Mononuclear cell (primary cell): ENCODE measurements at regions not wholly inside any gene's neighbourhood (a gene's known extent, or its start where the extent isn't known, plus 50 kb on each side); places are given as distances from the start of the nearest gene placed in this dataset.
"Not testable (repeated sequence)": the region's sequence is repeated elsewhere in the genome, so short reads cannot be mapped to it uniquely, and the experiment has no call there.

ENCODE experiments used
- H3K27me3 ChIP-seq: 2 replicates; pipeline ENCODE4 v1.6.0; 2011; ENCODE audit warnings: low read length, control low read depth; ENCODE audit not compliant: insufficient read depth
- H3K4me1 ChIP-seq: 2 replicates; pipeline ENCODE4 v1.5.1; 2011; ENCODE audit warnings: mild to moderate bottlenecking, low read length, control low read depth; ENCODE audit not compliant: insufficient read depth
- H3K4me3 ChIP-seq: 2 replicates; pipeline ENCODE4 v1.5.1; 2011; ENCODE audit warnings: mild to moderate bottlenecking, low read length, moderate library complexity
- H3K9me3 ChIP-seq: 2 replicates; pipeline ENCODE4 v1.5.1; 2011; ENCODE audit warnings: low read depth, mild to moderate bottlenecking, control low read depth, low read length

DNA sequence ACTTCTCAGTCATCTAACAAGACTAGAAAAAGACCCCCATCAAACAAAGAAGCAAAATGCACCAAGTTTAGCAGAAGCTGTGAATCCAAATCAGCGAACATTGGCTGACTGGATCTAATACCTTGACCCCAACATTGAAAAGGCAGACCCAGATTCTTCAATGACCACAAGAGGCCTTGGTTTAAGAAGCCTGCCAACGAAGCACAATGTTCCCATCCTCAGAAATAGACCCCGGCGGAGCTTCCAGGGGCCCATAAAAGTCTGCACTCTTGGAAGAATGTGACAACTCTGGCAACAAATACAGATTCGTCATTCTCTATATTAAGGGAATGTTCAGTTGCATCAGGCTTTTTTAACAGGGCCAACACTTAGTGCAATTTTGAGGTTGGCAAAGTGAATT lies 112.8 kb upstream of the BCL6 start:
- no peaks in the 10 kb centered on the region for H3K27me3 ChIP-seq
- peaks cover 7% of the 10 kb centered on the region for H3K4me1 ChIP-seq
- H3K4me3 ChIP-seq = no peak overlapping the region
- no peaks in the 10 kb centered on the region for H3K9me3 ChIP-seq

DNA sequence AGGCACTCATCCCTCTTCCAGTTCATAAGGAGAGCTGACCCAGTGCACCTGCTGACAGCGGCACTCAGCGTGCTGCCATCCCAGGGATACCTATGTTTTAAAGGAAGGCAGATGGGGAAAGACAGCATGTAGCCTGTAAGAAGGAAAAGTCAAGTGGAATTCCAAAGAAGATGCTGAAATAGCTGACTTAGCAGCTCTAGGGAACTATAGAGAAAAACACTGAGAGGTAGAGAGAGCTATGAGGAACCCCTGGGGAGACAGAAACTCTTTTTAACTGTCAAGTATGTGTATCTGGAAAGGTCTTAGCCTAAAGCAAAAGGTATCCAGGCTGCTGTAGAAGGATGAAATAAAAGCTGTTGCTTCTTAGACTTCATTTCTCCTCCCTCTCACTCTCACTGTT lies 113.4 kb upstream of the BCL6 start:
- H3K4me1 ChIP-seq = peaks cover 6% of the 10 kb centered on the region
- H3K4me3 ChIP-seq = no peak overlapping the region
- H3K27me3 ChIP-seq = no peaks in the 10 kb centered on the region
- no peaks in the 10 kb centered on the region for H3K9me3 ChIP-seq

DNA sequence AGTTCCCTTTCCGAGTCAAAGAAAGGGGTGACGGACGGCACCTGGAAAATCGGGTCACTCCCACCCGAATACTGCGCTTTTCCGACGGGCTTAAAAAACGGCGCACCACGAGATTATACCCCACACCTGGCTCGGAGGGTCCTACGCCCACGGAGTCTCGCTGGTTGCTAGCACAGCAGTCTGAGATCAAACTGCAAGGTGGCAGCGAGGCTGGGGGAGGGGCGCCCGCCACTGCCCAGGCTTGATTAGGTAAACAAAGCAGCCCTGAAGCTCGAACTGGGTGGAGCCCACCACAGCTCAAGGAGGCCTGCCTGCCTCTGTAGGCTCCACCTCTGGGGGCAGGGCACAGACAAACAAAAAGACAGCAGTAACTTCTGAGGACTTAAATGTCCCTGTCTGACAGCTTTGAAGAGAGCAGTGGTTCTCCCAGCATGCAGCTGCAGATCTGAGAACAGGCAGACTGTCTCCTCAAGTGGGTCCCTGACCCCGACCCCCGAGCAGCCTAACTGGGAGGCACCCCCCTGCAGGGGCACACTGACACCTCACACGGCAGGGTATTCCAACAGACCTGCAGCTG lies 117.5 kb upstream of the BCL6 start:
- not testable (repeated sequence) for H3K9me3 ChIP-seq, H3K4me1 ChIP-seq, H3K27me3 ChIP-seq

DNA sequence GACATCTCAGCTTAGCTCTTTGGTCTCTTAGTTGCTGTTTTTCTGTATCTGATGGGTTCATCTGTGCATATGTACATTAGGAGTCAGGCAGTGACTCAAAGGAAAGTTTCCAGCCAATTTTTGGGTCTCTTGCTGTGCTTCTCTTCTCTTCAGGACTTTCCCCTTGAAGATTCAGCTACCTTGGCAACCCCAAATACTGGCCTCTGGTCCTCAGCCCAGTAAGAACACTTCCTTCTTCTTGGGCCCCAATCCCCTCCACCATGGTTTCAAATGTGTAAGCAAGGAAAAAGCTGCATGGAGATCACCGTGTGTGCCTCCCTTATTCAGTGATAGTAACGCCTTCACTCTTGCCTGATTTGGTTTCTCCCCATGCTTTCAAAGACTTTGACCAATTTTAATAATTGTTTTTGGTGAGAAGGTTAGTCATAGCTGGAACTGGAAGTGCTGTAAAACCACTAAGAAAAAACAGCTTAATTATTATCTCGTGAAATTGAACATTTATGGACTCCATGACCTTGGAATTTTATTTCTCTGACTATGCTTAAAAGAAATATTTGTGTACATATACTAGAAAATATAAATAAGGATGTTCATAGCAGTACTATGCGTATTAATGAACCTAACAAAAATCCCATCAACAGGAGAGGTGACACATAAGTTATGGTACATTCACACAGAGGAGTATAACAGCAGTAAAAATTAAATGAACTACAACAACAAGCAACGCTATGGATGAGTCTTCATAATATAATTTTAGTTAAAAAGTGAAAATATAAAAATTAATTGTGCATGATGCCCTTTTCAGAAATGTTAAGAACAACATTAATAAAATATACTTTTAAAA lies 125.3 kb upstream of the BCL6 start:
- Histone ChIP-seq H3K27me3 (no peaks in the 10 kb centered on the region), H3K4me3 (no peak overlapping the region), H3K4me1 (no peaks in the 10 kb centered on the region), H3K9me3 (no peaks in the 10 kb centered on the region)

More for the DNA sequence above, 117.5 kb upstream of the BCL6 start:
- not testable (repeated sequence) for H3K4me3 ChIP-seq

DNA sequence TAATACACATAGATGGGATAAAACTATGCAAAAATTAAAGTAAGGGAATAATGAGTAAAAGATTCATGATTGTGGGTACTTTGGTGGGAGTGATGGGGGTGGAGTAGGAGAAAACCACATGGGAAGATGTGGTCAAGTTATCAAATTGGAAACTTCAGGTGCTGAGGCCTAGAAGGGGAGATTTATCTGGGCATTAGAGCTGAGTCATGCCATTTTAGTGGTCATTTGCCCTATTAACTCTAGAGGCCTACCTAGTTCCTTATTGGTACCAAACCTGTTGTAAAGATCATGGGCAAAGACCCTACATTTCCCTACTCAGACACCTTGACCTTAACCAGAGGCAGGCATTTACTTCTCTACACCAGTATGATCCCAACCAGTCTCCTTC lies 125.9 kb upstream of the BCL6 start:
- no peaks in the 10 kb centered on the region for H3K9me3 ChIP-seq
- H3K4me1 ChIP-seq = no peaks in the 10 kb centered on the region
- H3K27me3 ChIP-seq = no peaks in the 10 kb centered on the region
- no peak overlapping the region for H3K4me3 ChIP-seq

DNA sequence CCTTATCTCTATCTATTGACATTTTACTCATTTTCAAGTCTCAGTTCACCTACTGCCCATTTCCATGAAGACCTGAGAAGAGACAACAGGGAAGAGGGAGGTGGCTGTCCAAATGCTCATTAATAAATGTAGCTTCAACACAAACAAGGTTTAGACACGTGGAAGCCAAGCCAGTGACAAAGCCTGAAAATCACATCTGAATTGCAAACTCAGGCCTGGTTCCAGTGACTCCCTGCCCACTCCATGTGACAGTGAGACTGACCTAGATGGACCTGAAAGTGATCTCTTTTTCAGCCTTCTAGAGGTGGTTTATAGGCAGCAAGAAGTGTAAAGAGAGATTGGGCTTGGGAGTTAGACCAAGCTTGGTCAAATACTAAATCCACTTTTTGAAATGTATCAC lies 126.6 kb upstream of the BCL6 start:
- Histone ChIP-seq H3K4me3 (no peak overlapping the region), H3K27me3 (no peaks in the 10 kb centered on the region), H3K4me1 (no peaks in the 10 kb centered on the region), H3K9me3 (no peaks in the 10 kb centered on the region)

DNA sequence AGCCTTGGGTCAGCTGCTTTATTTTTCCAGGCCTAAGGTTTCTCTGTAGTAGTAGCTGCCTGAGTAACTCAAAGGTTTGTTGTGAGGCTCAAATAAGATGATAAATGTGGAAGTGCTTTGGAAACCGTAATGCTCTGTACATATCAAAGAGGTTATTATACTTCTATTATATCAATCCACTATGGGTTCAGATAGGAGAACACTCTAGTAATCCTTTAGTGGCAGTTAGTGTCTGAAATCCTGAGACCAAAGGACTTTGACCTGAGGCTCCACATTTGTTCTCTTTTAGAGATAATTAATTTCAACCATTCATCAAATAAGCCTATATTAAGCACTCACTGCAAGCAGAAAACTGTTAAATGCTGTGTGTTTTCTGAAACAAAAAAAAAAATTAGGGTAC lies 128.6 kb upstream of the BCL6 start:
- no peaks in the 10 kb centered on the region for H3K4me1 ChIP-seq
- H3K4me3 ChIP-seq = no peak overlapping the region
- H3K27me3 ChIP-seq = no peaks in the 10 kb centered on the region
- no peaks in the 10 kb centered on the region for H3K9me3 ChIP-seq

DNA sequence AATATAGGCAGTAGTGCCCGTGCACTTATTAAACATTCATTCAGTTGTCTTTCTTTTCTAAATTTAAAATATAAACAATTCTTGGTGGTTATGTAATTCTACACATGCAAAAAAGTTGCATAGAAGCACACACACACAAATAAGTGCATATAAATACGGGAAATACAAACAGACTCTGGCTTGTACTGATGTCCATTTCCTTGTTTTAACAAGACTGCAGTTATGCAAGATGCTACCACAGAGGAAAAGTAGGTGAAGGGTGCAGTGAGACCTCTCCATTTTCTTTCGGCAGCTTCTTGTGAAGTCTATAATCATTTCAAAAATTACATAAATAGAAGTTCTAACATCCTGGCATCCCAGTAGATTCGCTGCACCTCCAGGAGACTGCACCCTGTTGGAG lies 130.6 kb upstream of the BCL6 start:
- Histone ChIP-seq H3K4me1 (no peaks in the 10 kb centered on the region), H3K27me3 (no peaks in the 10 kb centered on the region), H3K9me3 (no peaks in the 10 kb centered on the region), H3K4me3 (no peak overlapping the region)

DNA sequence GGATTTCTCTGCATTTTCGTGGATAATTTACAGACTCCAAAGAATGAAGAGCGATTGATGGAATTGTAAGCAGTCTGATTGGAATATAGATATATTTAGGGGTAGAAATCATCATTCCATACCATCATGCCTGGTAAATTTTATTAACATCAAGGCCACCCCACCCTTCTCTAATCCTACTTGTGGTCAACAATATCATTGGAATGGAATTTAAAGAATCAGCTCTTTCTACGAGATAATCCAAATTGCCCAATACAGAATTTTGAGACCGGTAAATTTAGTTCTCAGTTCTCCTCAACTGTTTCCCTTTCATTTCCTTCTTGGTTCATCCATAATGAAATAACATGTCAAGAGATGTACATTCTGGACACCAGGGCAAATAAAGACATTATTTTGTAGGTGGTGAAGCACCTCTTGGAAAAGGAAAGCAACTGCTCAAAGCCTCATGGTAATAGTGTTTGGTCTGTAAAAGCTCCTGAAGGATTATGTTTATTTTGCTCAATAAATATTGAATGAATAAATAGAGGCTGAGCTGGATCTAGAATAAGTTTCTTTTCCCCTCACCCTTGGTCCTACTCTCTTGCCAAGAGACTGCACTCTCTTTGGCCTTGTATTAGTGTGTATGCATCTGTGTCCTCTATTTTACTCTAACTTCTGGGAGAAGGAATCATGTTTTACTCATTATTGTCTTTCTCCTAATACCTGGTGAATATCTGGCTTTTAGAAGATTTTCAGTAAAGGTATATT lies 133.7 kb upstream of the BCL6 start:
- H3K27me3 ChIP-seq = no peaks in the 10 kb centered on the region
- H3K9me3 ChIP-seq = no peaks in the 10 kb centered on the region
- no peak overlapping the region for H3K4me3 ChIP-seq
- no peaks in the 10 kb centered on the region for H3K4me1 ChIP-seq

DNA sequence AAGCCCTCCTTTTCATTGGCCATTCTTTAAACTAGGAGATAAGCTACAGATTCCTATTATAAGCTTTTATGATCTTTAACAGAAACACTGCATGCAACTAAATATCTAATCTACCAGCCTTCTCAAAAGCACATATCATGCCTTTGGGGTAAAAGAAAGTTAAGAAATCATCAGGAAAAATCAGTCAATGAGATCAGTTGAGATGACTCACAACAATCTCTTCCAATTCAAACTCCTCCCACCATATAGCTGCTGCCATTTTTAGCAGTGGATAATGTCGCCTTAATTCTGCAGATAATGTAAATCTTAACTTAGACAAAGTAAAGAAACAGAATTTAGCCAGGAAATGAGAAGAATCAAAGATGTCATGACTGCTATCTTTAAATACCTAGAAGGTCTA lies 135.2 kb upstream of the BCL6 start:
- no peaks in the 10 kb centered on the region for H3K27me3 ChIP-seq
- H3K4me1 ChIP-seq = no peaks in the 10 kb centered on the region
- no peaks in the 10 kb centered on the region for H3K9me3 ChIP-seq
- H3K4me3 ChIP-seq = no peak overlapping the region

DNA sequence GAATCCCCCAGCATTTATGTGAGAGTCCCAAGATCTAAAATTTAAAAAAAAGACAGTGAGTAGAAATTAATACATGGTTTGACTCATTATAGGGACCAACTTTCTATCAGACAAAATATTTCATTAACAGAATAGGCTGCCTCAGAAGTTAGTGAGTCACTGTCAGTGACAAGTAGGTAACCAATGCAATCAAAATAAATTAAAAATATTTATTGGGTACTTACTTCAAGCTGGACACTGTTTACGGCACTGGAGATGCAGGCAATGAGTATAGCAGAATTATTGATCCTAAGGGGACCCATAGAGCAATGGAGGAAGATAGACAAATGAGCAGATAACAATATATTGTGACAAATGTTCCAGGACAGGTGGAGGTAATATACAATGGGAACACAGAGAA lies 135.6 kb upstream of the BCL6 start:
- Histone ChIP-seq H3K4me1 (no peaks in the 10 kb centered on the region), H3K27me3 (no peaks in the 10 kb centered on the region), H3K9me3 (no peaks in the 10 kb centered on the region), H3K4me3 (no peak overlapping the region)

DNA sequence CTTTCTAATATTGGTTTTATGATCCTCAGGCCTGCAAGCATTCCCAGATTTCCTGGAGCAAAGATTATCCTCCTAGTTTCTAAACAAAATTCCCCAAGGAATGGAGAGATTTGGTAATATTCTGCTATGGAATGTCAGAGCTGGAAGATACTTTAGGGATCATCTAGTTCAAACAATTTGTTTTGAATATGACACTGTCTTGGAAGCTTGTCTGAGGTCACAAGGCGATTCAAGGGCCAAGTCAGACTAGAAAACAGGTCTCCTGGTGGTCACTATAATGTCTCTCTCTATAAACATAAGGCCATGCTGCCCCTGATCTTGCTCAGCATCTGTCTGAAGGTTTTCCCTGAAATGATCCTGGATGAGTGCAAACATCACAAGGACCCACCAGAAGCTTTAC lies 143.4 kb upstream of the BCL6 start:
- Histone ChIP-seq H3K9me3 (no peaks in the 10 kb centered on the region), H3K4me3 (no peak overlapping the region), H3K27me3 (no peaks in the 10 kb centered on the region), H3K4me1 (peaks cover 10% of the 10 kb centered on the region)

DNA sequence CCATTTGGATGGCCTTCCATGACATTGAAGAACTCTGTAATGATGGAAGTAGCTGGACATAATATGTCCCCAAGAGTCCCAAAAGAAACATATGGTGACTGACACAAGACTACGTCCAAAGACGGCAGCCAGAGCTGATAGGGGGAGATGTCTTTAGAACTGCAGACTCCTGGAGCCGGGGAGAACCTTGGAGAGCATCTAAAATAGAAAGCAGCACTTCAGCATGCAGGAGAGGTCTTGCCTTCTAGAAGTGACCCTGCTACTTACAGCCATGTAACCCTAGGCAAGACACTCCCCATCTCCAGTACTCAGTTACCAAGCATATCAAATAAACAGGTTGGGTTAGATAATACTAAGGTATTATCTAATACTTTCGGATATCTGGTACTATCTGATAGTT lies 143.8 kb upstream of the BCL6 start:
- Histone ChIP-seq H3K4me1 (peaks cover 10% of the 10 kb centered on the region), H3K4me3 (no peak overlapping the region), H3K9me3 (no peaks in the 10 kb centered on the region), H3K27me3 (no peaks in the 10 kb centered on the region)

DNA sequence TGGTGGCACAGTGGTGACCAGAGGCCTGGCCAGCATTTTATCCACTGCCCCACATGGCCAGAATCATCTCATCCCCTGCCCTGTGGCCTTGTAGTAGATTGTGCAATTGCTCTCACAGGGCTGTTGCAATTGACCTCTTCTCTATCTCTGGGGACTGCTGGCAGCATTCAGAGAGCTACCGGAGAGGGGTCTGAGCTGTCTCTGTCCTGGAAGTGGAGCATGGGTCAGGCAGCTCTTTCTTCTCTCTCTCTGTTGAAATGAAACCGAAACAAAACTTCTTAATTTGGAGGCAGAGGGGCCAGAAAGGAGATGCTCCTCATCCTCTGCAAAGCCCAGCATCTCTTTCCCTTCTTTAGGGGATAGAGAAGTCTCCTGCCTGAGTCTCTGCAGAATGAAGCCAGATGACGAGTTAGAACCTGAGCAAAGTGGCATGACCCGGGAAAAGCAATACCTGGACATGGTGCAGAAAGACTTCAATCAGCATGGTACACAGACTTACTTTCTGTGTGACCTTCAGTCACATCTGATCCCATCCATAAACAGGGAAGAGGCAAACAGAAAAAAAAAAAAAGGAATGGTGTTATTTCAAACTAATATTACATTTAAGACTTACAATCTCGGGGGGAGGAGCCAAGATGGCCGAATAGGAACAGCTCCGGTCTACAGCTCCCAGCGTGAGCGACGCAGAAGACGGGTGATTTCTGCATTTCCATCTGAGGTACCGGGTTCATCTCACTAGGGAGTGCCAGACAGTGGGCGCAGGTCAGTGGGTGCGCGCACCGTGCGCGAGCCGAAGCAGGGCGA lies 144.5 kb upstream of the BCL6 start:
- H3K27me3 ChIP-seq = no peaks in the 10 kb centered on the region
- H3K4me1 ChIP-seq = peaks cover 10% of the 10 kb centered on the region
- H3K4me3 ChIP-seq = no peak overlapping the region
- no peaks in the 10 kb centered on the region for H3K9me3 ChIP-seq

DNA sequence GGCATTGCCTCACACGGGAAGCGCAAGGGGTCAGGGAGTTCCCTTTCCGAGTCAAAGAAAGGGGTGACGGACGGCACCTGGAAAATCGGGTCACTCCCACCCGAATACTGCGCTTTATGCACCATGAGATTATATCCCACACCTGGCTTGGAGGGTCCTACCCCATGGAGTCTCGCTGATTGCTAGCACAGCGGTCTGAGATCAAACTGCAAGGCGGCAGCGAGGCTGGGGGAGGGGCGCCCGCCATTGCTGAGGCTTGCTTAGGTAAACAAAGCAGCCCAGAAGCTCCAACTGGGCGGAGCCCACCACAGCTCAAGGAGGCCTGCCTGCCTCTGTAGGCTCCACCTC lies 145.1 kb upstream of the BCL6 start:
- not testable (repeated sequence) for H3K27me3 ChIP-seq, H3K4me3 ChIP-seq, H3K4me1 ChIP-seq, H3K9me3 ChIP-seq
